T-helper 2 cell treated with Interferon-gamma antibody and Interleukin-4, amounts not matched to agents 100 ng/mL and 5 ng/mL, for 36 hours (primary cell): ENCODE measurements at regions not wholly inside any gene's neighbourhood (a gene's known extent, or its start where the extent isn't known, plus 50 kb on each side); places are given as distances from the start of the nearest gene placed in this dataset.

Source experiments
- intact Hi-C: fragments of 100-400 bp; cut with micrococcal nuclease; formaldehyde crosslinking; loops from one replicate; pipeline ENCODE4 v1.15.1; 2023

DNA sequence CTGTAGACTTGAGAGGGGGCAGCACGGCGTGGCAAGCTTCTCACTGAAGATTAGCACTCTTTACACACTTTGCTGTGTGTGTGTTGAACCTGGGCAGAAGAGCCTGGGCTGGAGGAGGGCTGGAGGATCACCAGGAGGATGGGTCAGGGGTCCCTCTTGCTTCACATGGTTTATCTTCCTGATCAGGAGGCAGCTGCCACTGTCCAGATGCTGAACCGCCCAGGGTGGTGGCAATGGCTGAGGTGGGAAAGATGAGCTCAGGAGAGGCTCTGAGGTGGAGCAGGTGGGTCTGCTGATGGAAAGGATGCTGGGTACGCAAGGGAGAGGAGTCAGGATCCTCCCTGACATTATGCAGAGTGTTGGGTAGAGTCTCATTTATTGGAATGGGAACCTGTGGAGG, 191.5 kb downstream of the RAMP3 start:
- intact Hi-C loops = no loop called here

DNA sequence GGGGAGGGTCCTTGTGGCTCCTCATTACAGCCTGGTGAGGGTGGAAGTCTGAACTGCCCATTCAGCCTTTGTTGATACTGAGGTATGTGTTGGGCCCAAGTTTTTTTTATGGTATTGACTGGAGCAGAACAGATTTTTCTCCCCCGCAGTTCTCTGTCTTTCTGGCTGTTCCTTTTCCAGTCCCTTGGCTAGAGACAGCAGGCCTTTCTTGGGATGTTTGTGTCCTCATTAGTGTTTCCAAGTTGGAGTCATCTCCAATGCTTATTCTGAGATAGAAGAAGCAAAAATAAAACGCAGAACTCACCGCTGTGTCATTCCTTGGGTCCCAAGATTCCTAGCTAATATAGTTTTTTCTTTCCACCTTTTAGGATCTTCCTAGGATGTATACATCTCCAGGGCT, 193.3 kb downstream of the RAMP3 start:
- intact Hi-C loops = no loop called here

DNA sequence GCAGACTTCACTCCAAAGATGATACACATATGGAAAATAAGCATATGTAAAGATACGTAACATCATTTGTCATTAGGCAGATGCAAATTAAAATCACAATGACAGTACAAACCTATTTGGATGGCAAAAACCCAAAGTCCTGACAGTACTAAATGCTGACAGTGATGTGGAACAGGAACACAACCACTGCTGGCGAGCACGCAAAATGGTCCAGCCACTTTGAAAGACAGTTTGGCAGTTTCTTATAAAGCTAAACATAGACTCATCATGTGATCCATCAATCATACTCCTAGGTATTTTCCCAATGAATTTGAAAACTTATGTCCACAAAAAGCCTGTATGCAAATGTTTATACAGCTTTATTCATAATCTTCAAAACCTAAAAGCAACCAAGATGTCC, 200.7 kb downstream of the RAMP3 start:
- intact Hi-C loops = no loop called here

DNA sequence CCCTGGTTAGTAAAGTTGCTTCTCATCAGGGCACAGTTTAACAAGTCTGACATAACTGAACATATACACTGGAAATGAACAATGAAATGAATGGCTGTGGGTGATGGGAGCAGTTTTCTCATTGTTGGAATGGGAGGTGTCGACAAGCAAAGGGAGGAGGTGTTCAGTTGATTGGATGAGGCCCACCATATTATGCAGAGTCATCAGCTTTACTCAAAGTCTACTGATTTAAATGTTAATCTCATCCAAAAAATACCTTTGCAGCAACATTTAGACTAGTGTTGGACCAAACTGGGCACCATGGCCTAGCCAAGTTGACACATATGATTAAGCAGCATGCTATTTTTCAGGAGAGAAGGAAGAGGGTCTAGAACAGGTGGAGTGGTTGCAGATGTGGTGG, 201.7 kb downstream of the RAMP3 start:
- intact Hi-C loops = no loop called here

DNA sequence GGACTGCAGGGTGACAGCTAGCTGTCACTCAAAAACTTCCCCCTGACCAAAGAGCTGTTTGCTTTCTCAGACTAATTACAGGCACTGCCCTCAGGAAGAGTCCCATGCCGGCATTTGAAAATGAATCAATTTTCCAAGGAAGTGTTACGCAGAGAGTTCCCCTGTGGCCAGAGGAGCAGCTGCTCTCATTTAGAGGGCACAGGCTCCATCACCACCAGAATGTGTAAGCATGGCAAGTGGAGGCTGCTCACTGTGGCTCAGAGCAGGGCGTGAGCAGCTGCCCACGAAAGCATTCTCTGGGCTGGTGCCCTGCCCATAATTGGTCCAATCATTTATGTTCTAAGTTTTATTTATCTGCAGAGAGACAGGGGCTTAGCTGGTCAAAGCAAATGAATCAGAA, 202.2 kb downstream of the RAMP3 start:
- intact Hi-C loops = no loop called here

DNA sequence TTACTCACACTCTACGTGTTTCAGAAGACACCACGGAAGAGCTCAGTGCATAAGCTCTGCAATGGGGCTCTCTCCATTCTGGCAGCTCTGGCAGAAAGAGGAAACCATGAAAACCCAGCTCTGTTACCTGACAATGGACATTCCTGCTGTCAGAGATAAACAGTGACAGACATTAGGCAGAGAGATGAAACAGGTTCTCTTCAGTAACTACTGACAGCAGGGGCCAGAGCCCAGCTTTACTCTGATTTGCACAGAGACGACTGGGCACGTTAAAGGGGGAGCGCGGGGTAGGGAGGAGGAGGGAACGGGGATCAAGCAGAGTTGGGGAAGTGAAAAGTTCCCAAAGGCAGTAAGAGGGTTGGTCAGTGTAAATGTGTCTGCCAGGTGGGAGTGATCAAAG, 206.1 kb downstream of the RAMP3 start:
- intact Hi-C loops = no loop called here

DNA sequence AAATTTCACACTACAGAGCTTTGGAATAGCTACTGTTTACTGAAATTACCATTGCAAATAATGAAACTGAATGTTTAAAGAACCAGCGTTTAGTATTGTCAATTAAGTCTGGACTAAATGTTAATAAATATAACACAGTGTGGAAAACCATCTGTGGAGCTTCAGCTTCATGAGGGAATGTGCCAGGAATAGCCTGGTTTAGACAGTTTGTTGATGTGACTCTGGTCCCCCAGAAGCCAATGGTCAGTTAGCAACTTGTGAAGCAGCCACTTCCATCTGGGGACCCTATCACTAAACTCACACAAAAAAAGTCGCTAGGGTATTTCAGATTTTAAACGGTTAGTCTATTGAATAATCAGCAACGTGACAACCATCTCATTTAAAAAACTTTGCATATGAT, 207.8 kb downstream of the RAMP3 start:
- intact Hi-C loops = no loop called here

DNA sequence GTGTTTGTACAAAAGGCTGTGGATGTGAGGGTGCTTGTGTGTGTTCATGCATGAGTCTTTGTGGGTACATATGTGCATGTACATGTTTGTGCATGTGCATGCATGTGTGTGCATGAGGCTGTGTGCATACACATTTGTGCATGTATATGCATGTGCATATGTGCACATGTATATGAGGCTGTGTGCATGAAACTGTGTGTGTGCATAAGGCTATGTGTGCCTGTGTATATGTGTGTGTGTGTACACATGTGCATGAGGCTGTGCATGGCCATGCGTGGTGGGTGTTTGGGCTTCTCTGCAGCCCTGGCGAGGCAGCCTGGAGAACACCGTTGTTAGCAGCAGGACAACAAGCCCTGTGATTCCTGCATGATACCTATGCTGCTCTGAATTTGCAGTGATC, 207.7 kb upstream of the ADCY1 start:
- intact Hi-C loops = no loop called here

DNA sequence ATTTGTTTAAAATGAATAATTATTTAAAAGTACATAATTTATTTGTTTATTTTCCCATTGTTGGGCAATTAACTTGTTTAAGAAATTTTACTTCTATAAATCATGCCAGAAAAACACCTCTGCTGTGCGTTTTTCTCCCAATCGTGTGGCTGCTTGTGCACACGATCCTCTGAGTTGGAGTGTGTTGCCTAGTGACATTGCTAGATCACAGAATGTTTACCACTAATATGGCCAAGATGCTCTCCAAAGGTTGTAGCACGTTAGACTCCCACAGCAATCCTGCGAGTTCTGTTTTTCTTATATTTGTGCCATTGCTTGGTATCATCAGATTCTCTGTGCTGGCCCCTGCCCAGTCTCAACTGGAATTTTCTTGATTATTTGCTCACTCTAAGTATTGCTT, 207.1 kb upstream of the ADCY1 start:
- intact Hi-C loops = no loop called here

DNA sequence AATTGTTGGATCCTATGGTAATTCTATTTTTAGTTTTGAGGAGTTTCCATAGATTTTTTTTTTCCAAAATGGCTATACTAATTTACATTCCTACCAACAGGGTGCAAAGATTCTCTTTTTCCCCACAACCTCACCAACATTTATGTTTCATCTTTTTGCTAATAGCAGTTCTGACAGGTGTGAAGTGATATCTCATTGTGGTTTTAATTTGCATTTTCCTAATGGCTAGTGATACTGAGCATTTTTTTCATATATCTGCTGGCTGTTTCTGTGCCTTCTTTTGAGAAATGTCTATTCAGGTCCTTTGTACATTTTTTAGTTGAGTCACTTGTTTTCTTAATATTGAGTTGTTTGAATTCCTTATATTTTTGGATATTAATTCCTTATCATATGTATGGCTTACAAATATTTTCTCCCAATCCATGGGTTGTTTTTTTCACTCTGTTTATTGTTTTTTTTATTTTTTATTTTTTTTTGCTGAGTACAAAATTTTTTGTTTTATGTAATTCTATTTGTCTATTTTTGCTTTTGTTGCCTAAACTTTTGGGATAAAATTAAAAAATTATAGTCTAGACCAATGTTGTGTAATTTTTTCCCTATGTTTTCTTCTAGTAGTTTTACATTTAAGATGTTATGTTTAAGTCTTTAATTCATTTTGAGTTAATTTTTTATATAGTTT, 205.9 kb upstream of the ADCY1 start:
- intact Hi-C loops = no loop called here

DNA sequence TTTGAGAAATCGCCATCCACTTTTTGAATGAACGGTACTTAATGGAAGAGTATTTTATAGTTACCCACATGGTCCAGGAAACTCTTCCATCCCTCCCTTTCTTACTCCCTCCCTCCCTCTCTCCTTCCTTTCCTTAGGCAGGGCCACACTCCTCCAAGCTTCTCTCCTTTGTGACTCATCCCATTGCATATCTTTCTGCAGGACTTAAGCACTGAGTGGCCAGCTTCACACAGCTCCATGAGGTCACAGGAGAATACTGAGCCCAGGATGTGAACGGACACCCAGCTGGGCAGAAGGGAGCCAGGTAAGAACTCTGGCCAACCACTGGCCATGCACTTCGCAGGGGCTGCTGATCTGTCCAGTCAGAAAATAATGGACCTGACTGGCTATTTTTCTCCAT, 189.7 kb upstream of the ADCY1 start:
- intact Hi-C loops = no loop called here

DNA sequence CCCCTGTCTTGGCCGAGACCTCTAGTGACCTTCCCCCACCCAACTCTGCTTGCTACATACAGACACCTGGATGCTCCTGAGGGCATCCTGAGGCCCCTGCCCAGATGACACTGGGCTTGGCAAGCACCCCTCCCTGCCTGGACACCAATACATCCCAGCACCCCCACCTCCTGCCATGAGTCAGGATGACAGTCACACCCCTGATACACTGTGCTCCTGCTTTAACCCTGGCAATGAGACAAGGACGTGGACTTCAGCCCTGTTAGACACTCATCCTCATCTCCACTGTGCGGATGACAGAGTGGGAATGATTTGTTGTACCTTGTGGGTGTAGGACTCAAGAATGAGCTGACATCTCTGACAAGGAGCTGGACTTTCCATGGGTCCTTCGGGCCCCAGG, 186.3 kb upstream of the ADCY1 start:
- intact Hi-C loops = no loop called here

DNA sequence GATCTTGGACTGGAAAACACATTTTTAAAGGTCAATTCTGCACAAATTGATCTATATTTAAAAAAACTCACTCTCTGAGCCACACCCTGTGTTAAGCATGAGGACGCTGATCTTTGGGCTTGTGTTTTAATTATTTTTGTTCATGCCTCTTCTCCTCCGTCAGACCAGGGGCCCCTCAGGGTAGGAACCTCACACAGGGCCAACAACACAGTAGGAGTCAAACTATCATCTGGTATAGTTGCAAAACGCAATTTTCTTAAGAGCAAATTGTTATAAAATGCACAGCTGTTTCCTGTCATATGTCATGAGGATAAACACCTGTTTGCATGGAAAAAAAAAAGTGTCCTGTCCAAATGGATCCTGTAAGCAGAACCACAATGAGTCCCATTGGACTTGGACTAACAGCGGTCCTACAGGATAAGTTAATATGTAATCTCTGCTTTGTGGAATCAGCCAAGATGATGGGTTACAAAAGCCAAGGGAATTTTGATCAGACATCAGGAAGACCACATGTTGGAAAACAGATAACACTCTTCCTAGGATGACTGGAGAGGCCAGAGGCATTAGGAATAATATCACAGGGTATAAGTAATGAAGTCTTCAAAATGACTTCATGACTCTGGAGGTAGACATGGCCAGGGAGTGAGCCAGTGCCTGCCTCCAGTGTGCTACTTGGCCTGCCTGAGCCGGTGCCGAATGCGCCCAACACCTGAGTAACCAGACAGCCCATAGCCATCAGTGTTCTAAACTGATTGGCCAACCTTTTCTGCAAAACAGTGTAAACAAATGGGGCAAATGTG, 184.9 kb upstream of the ADCY1 start:
- intact Hi-C loops = no loop called here

DNA sequence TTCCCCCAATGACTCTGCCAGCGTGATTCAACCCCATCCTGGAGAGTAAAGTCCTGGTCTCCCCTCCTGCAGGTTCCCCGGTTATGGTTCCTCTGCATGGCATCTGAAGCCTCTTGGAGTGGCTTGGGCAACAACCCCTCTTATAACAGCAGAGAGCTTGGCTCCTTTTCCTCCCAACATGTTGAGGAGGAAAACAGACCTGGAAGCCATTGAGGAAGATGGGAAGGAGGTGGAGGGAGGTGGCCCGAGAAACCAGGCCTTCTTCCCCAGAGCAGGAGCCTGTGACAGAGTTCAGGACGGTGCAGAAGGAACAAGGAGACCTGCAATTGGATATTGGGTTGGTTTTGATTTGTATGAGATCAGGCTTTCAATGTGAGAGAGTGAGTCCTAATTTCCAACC, 184.0 kb upstream of the ADCY1 start:
- intact Hi-C loops = no loop called here

DNA sequence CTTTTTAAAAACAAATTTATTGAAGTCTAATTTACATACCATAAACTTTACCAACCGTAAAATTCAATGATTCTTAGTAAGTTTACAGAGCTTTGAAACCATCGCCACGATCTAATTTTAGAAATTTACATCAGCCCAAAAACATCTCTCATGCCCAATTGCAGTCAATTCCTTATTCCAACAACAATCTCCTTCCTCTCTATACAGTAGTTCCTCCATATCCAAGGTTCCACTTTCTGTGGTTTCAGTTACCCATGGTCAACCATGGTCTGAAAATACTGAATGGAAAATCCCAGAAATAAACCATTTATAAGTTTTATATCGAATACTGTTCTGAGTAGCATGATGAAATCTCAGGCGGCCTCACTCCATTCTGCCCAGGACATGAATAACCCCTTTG, 183.4 kb upstream of the ADCY1 start:
- intact Hi-C loops = no loop called here

DNA sequence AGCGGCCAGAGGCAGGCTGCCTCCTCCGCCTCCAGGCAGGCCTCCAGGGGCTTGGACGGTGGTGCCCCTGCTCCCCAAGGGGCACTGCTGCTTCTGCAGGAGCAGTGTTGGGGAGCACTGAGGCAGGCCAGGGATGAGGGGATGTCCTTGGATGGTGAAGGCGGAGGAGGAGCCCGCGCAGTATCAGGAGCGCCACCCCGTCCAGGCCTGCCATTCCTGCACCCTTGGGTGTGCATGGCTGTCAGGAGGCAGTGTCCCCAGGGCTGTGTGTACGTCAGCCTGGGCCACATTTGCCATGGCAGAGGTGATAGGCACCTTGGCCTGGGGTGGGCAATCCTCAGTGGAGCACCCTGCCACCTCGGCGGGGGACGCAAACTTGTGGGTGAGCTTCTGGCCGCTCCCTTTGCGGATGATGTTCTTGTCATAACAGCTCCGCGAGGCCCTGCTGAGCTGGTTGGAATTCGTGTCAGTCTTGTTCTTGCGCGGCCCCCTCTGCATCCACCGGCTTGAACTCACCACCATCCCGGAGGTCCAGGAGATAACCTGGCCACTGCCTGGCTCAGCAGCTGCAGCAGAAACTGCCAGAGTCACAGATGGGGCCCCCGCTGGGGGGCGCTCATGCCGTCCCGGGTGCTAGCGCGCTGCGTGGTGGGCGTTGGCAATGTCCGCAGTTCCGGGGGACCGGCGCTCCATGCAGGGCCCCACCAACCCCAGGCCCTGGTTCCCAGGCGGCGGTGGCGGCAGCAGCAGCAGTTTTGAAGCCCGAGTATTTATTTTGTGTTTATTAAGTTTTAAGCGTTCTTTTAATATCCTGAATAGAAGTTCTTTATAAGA, 182.3 kb upstream of the ADCY1 start:
- intact Hi-C loops = no loop called here

DNA sequence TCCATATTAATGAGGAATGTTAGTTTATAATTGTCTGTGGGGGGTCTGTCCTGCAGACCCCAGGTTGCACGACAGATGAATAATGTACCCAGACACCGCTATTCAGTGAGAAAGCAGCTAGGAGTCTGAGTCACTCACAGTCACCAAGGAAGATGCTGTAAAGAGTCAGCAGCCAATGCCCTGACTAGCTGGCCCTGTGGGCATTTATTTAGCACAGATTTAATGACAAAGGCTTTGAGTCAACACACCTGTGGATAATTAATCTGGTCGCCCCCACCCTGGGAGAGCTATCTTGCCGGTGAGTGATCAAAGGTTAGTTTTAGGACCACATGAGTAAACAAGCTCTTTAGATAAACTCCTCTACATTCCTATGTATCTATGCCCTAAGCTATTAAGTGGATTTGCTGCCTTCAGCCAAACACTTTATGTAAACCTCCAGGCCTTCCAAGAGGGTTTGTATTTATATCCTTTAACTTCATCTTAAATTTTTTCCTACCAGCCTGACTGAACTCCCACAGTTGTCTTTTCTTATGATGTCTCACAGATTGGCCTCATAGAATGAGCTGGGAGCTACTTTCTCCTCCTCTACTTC, 180.0 kb upstream of the ADCY1 start:
- intact Hi-C loops = no loop called here

DNA sequence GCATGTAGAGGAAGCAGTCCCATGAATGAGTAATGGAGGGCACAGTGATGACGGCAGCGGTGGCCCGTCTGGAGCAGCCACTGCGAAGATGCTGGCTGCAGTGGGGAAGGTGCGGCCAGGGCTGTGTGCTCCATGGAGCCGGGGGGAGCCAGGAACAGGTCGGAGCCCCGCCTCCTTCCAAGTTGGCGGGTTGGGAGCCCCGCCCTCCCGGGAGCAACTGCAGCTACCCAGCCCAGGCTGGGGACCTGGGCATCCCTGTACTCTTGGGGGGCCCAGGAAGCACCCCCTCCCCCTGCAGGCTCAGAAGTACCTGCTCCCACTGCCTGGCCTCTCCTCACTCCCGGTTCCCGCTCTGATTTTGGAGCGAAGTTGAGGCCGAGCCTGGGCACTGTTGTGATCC, 175.1 kb upstream of the ADCY1 start:
- intact Hi-C loops = no loop called here

DNA sequence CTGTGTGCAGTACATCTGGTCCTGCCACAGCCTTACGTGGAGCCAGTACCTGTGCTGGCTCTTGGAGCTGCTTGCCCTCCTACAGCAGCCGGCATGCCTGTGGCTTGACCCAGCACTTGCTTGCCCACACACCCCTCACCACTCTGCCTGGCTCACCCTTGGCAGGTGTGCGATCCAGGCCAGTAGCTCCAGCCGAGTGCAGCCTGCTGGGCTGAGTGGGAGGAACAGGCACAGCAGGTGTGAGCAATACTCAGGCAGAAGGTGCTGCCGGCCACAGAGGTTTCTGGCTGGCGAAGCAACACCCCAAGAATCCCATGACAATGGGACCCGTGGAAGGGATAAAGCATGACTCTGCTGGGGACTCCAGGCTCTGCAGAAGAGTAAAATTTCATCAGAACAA, 173.5 kb upstream of the ADCY1 start:
- intact Hi-C loops = no loop called here

DNA sequence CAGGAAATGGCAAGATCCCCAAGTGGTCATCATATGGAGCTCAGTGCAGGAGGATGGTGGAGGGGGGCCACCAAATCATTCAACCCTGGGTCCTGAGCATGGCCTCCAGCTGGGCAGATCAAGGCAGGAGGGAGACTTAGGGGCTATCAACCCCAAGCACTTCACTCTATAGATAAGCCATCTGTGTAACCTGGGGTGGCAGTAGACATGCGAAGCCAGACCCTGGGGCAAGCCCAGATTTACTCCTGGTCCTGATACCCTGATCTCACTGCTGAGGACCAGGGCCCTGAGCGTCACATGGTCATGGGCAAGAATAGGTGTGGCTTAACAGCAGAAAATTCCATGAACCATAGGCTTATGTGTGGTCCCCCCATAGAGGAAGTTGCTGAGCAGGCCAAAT, 173.0 kb upstream of the ADCY1 start:
- intact Hi-C loops = no loop called here

DNA sequence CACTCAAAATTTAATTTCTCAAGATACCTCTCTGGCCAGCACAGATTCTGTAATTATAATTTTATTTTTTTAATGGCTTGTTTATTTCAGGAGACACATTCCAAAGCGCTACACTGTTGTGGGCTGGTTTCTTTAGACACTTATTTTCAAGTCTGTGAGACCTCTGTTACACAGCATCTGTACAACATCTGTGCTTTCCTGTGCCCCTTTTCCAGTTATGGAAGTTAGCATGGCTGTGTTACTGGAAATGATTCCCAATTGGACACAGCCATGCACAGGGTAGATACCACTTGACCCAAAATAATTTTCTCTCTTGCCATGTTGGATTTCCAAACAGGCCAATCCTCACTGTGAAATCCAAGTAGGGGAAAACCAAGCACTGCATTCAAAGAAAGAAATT, 172.3 kb upstream of the ADCY1 start:
- intact Hi-C loops = no loop called here
